Loucy (cell line): ENCODE measurements at regions not wholly inside any gene's neighbourhood (a gene's known extent, or its start where the extent isn't known, plus 50 kb on each side); places are given as distances from the start of the nearest gene placed in this dataset.

Experiments
- H2AFZ ChIP-seq: fragments of 200-600 bp; sonication (generic); 2 replicates; pipeline ENCODE4 v1.6.0; 2016; ENCODE audit warnings: antibody characterized with exemption, mild to moderate bottlenecking, low read length, moderate library complexity
- H3F3A ChIP-seq: fragments of 200-600 bp; 2 replicates; pipeline ENCODE4 v1.6.0; 2016; ENCODE audit warnings: antibody characterized with exemption, low read depth, mild to moderate bottlenecking
- H3K27me3 ChIP-seq: fragments of 200-600 bp; sonication (generic); 2 replicates; pipeline ENCODE4 v1.6.1; 2014; ENCODE audit warnings: low read length, mild to moderate bottlenecking; ENCODE audit not compliant: insufficient read depth, poor library complexity, severe bottlenecking
- H3K36me3 ChIP-seq: fragments of 200-600 bp; sonication (generic); 2 replicates; pipeline ENCODE4 v1.6.1; 2016; ENCODE audit warnings: low read length; ENCODE audit not compliant: insufficient read depth
- H3K4me1 ChIP-seq: fragments of 200-600 bp; sonication (generic); 2 replicates; pipeline ENCODE4 v1.5.1; 2014; ENCODE audit warnings: low read length, mild to moderate bottlenecking; ENCODE audit not compliant: insufficient read depth, poor library complexity, severe bottlenecking
- H3K4me2 ChIP-seq: fragments of 200-600 bp; sonication (generic); 2 replicates; pipeline ENCODE4 v1.6.0; 2014; ENCODE audit warnings: antibody characterized with exemption, low read length, low read depth, mild to moderate bottlenecking; ENCODE audit not compliant: poor library complexity, severe bottlenecking
- H3K4me3 ChIP-seq: fragments of 200-600 bp; sonication (generic); 2 replicates; pipeline ENCODE4 v1.5.1; 2014; ENCODE audit warnings: low read length, mild to moderate bottlenecking, mixed read lengths; ENCODE audit not compliant: poor library complexity, severe bottlenecking
- H3K79me2 ChIP-seq: fragments of 200-600 bp; sonication (generic); 2 replicates; pipeline ENCODE4 v1.6.1; 2014; ENCODE audit warnings: low read length; ENCODE audit not compliant: insufficient read depth
- H3K9ac ChIP-seq: fragments of 200-600 bp; sonication (generic); 2 replicates; pipeline ENCODE4 v1.6.0; 2014; ENCODE audit warnings: mild to moderate bottlenecking, low read depth, low read length, moderate library complexity; ENCODE audit not compliant: poor library complexity, severe bottlenecking
- H3K9me2 ChIP-seq: fragments of 200-600 bp; sonication (generic); replicated peaks from 2 replicates; pipeline ENCODE4 v1.6.1; 2016; ENCODE audit warnings: low read depth, low read length, mixed read lengths
- H3K9me3 ChIP-seq: fragments of 200-600 bp; sonication (generic); 2 replicates; pipeline ENCODE4 v1.6.1; 2014; ENCODE audit warnings: mild to moderate bottlenecking, antibody characterized with exemption, low read length, low read depth; ENCODE audit not compliant: insufficient read depth
- H4K20me1 ChIP-seq: fragments of 200-600 bp; sonication (generic); 2 replicates; pipeline ENCODE4 v1.6.0; 2014; ENCODE audit warnings: antibody characterized with exemption, low read length, mild to moderate bottlenecking; ENCODE audit not compliant: insufficient read depth, poor library complexity, severe bottlenecking
- CTCF ChIP-seq: fragments of 200-600 bp; sonication (generic); conservative IDR thresholded peaks from 2 replicates; pipeline ENCODE4 v1.5.1; 2014; ENCODE audit warnings: mild to moderate bottlenecking, antibody characterized with exemption, low read length
- EZH2phosphoT487 ChIP-seq: fragments of 200-600 bp; IDR thresholded peaks from 2 replicates; pipeline ENCODE4 v1.6.1; 2018; ENCODE audit warnings: antibody characterized with exemption, mild to moderate bottlenecking, moderate library complexity, borderline replicate concordance

DNA sequence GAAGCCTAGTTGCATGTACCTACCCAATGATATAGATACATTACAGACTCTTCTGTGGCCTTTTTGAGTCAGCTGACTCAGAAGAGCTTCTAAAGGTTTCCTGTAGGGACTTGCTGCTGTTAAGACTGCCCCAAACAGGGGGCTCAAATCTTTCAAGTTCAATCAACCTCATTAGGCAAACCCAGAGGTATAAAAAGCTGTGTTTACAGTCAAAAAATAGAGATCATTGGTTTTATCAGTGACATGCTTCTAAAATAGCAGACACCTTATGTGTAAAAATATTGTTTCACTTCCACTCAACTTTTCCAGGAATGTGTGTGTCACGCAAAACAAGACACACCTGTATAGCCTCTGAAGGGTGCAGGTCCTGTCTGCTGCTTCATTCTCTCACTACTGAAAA, 624.3 kb upstream of the FANCL start:
- Histone ChIP-seq H3K4me2 (peak overlapping the region; percentile 55), H3K4me3 (peak overlapping the region; percentile 29), H3F3A (0 out of 2 replicates have a peak, but pooled peaks cover 2% of the 10 kb centered on the region), H3K27me3 (no peaks in the 10 kb centered on the region), H4K20me1 (peaks cover 3% of the 10 kb centered on the region), H3K4me1 (peaks cover 22% of the 10 kb centered on the region), H3K9me3 (no peaks in the 10 kb centered on the region), H3K79me2 (no peaks in the 10 kb centered on the region), H3K9ac (no peak overlapping the region), H3K36me3 (no peaks in the 10 kb centered on the region), H2AFZ (no peak overlapping the region), H3K9me2 (no peaks in the 10 kb centered on the region)
- no peak for TF ChIP-seq EZH2phosphoT487
- TF ChIP-seq CTCF: no peak

GRCh38 chr2:58862244-58862643, 621.1 kb upstream of the FANCL start:
- 0 out of 2 replicates have a peak, but pooled peaks cover 2% of the 10 kb centered on the region for H3F3A ChIP-seq
- no peak overlapping the region for H2AFZ ChIP-seq
- H4K20me1 ChIP-seq: peaks cover 3% of the 10 kb centered on the region
- H3K9me2 ChIP-seq: no peaks in the 10 kb centered on the region
- H3K9ac ChIP-seq: no peak overlapping the region
- no peaks in the 10 kb centered on the region for H3K9me3 ChIP-seq
- H3K4me3 ChIP-seq: no peak overlapping the region
- no peaks in the 10 kb centered on the region for H3K27me3 ChIP-seq
- no peaks in the 10 kb centered on the region for H3K79me2 ChIP-seq
- peaks cover 22% of the 10 kb centered on the region for H3K4me1 ChIP-seq
- H3K4me2 ChIP-seq: no peak overlapping the region
- H3K36me3 ChIP-seq: no peaks in the 10 kb centered on the region
- TF ChIP-seq CTCF (no peak), EZH2phosphoT487 (no peak)

DNA sequence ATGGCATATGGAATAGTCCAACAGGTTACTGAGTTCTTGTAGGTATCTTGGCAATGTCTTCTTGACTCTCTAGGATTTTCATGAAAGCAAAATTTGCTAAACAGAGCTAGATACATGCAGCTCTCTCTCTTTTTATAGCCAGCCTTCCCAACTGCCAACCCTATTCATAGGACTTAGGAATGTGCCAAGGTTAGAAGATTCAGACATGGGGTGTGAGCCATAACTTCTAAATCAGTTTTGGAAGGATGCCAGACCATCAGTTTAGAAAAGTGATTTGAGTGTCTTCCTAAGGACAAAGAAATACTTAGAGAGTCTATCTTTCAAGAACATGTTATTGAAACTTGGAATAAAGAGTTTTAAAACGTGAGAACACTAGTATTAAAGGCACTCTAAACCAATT, 619.5 kb upstream of the FANCL start:
- H3K27me3 ChIP-seq: no peaks in the 10 kb centered on the region
- no peak overlapping the region for H3K4me3 ChIP-seq
- no peaks in the 10 kb centered on the region for H3K9me2 ChIP-seq
- TF ChIP-seq CTCF (no peak), EZH2phosphoT487 (no peak)
- no peak overlapping the region for H2AFZ ChIP-seq
- peaks cover 9% of the 10 kb centered on the region for H3K4me1 ChIP-seq
- no peaks in the 10 kb centered on the region for H4K20me1 ChIP-seq
- H3K4me2 ChIP-seq: no peak overlapping the region
- H3K9me3 ChIP-seq: no peaks in the 10 kb centered on the region
- no peak overlapping the region for H3K9ac ChIP-seq
- no peaks in the 10 kb centered on the region for H3K79me2 ChIP-seq
- no peaks in the 10 kb centered on the region for H3F3A ChIP-seq
- H3K36me3 ChIP-seq: no peaks in the 10 kb centered on the region
